Chondrocyte (in vitro differentiated cells): ENCODE measurements at regions not wholly inside any gene's neighbourhood (a gene's known extent, or its start where the extent isn't known, plus 50 kb on each side); places are given as distances from the start of the nearest gene placed in this dataset.

Experiments
- DNase-seq: peaks from one replicate; pipeline ENCODE4 v3.0.0; 2021; ENCODE audit warnings: mixed read lengths, low spot score
- H3K27ac Mint-ChIP-seq: one replicate; pipeline ENCODE4 v1.8.0; 2021; ENCODE audit warnings: mild to moderate bottlenecking, moderate library complexity, mixed read lengths; ENCODE audit not compliant: unreplicated experiment
- H3K27me3 Mint-ChIP-seq: 2 replicates; pipeline ENCODE4 v1.8.0; 2021; ENCODE audit warnings: low read depth, mixed read lengths
- H3K36me3 Mint-ChIP-seq: 2 replicates; pipeline ENCODE4 v1.8.0; 2021; ENCODE audit warnings: low read depth, mixed read lengths
- H3K4me1 Mint-ChIP-seq: 2 replicates; pipeline ENCODE4 v1.8.0; 2021; ENCODE audit warnings: low read depth, mild to moderate bottlenecking, mixed read lengths
- H3K4me3 Mint-ChIP-seq: one replicate; pipeline ENCODE4 v1.8.0; 2021; ENCODE audit warnings: mild to moderate bottlenecking, moderate library complexity, mixed read lengths; ENCODE audit not compliant: unreplicated experiment
- H3K9me3 Mint-ChIP-seq: 2 replicates; pipeline ENCODE4 v1.8.0; 2021; ENCODE audit warnings: low read depth, mixed read lengths
- TF ChIP-seq, protein P1 (sequence below): fragments of 200-600 bp; sonication (generic); IDR thresholded peaks from 2 replicates; pipeline ENCODE4 v1.5.0; 2021; ENCODE audit warnings: antibody characterized with exemption, mild to moderate bottlenecking, moderate library complexity

DNA sequence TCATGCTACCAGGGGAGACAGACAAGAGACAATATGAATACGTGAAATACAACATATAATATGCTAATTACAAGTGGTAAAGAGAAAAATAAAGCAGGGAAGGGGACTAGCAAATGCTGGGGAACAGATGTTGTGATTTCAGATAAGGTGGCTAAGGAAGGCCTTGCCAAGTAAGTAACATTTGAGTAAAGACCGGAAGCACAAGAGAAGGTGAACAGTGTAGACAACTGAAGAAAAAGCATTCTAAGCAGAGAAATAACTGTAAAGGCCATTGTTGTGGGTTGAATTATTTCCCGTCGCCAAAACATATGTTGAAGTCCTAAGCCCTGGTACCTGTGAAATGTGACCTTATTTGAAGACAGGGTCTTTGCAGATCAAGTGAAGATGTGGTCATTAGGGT lies 63.7 kb upstream of the EED start:
- H3K4me1 Mint-ChIP-seq: peaks cover 35% of the 10 kb centered on the region

DNA sequence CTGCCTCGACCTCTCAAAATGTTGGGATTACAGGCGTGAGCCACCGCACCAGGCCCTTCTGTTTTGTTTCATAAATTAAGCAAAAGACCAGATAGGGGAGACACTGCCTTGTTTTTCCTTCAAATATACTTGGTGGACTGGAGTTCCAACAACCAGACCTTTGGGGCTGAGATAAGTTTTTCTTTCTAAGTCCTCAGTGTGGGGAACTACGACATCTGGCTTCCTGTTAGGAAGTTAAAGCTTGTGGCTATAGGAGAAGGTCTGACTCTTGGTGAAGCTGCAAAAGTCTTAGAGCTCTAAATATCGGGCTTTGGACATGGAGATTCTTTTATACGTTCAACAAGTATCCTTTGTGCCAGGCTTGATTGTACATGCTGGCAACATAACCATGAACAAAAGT lies 64.1 kb upstream of the EED start:
- H3K9me3 Mint-ChIP-seq: peaks cover 3% of the 10 kb centered on the region

More for the DNA sequence above, 63.7 kb upstream of the EED start:
- TF ChIP-seq, protein P1, sequence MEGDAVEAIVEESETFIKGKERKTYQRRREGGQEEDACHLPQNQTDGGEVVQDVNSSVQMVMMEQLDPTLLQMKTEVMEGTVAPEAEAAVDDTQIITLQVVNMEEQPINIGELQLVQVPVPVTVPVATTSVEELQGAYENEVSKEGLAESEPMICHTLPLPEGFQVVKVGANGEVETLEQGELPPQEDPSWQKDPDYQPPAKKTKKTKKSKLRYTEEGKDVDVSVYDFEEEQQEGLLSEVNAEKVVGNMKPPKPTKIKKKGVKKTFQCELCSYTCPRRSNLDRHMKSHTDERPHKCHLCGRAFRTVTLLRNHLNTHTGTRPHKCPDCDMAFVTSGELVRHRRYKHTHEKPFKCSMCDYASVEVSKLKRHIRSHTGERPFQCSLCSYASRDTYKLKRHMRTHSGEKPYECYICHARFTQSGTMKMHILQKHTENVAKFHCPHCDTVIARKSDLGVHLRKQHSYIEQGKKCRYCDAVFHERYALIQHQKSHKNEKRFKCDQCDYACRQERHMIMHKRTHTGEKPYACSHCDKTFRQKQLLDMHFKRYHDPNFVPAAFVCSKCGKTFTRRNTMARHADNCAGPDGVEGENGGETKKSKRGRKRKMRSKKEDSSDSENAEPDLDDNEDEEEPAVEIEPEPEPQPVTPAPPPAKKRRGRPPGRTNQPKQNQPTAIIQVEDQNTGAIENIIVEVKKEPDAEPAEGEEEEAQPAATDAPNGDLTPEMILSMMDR: no peak
- Mint-ChIP-seq H3K4me3 (no peak overlapping the region), H3K36me3 (no peaks in the 10 kb centered on the region), H3K9me3 (peaks cover 3% of the 10 kb centered on the region), H3K27me3 (no peaks in the 10 kb centered on the region), H3K27ac (no peak overlapping the region)
- no peak for DNase-seq

DNA sequence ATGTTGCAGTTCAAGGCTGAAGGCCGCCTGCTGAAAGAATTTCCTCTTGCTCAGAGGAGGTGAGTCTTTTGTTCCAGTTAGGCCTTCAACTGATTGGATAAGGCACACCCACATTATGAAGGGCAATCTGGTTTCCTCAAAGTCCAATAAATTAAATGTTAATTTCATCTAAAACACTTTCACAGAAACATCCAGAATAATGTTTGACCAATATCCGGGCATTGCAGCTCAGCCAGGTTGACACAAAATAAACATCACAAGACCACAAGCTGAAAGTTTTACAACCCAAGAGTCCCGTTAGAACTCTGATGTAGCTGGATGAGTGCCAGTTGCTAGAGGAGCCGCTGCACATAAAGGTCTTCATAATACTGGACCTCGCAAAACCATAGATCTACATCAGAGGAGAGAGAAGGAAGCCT lies 64.9 kb upstream of the EED start:
- H3K36me3 Mint-ChIP-seq: no peaks in the 10 kb centered on the region
- TF ChIP-seq, protein P1: no peak
- H3K4me1 Mint-ChIP-seq: peaks cover 29% of the 10 kb centered on the region
- no peak overlapping the region for H3K4me3 Mint-ChIP-seq
- DNase-seq: no peak
- H3K27ac Mint-ChIP-seq: no peak overlapping the region
- H3K9me3 Mint-ChIP-seq: peaks cover 3% of the 10 kb centered on the region
- H3K27me3 Mint-ChIP-seq: no peaks in the 10 kb centered on the region

More for the DNA sequence above, 64.1 kb upstream of the EED start:
- no peak overlapping the region for H3K27ac Mint-ChIP-seq
- no peaks in the 10 kb centered on the region for H3K27me3 Mint-ChIP-seq
- TF ChIP-seq, protein P1: no peak
- no peaks in the 10 kb centered on the region for H3K36me3 Mint-ChIP-seq
- H3K4me3 Mint-ChIP-seq: no peak overlapping the region
- peaks cover 37% of the 10 kb centered on the region for H3K4me1 Mint-ChIP-seq
- DNase-seq: no peak

DNA sequence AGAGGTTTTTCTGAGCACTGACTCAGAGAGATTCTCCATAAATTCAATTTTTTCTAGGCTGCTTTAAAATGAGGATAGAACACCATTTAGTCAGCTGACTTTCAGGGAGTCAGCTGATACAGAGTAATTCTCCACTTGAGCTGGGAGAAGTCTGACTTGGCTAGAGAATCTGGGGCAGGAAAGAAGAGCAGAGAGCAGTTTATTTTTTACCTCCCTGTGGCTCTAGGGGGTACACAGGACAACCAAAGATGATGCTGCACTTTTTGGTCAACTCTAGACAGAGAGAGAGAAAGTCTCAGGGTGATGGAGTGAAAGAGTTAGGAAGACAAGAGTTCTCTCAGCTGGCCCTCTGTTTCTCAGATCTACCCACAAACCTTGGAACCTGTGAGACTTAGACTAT lies 67.3 kb upstream of the EED start:
- TF ChIP-seq, protein P1: no peak
- Mint-ChIP-seq H3K4me1 (peaks cover 29% of the 10 kb centered on the region), H3K9me3 (peaks cover 3% of the 10 kb centered on the region), H3K4me3 (no peak overlapping the region), H3K36me3 (no peaks in the 10 kb centered on the region), H3K27ac (no peak overlapping the region), H3K27me3 (no peaks in the 10 kb centered on the region)
- DNase-seq: no peak

DNA sequence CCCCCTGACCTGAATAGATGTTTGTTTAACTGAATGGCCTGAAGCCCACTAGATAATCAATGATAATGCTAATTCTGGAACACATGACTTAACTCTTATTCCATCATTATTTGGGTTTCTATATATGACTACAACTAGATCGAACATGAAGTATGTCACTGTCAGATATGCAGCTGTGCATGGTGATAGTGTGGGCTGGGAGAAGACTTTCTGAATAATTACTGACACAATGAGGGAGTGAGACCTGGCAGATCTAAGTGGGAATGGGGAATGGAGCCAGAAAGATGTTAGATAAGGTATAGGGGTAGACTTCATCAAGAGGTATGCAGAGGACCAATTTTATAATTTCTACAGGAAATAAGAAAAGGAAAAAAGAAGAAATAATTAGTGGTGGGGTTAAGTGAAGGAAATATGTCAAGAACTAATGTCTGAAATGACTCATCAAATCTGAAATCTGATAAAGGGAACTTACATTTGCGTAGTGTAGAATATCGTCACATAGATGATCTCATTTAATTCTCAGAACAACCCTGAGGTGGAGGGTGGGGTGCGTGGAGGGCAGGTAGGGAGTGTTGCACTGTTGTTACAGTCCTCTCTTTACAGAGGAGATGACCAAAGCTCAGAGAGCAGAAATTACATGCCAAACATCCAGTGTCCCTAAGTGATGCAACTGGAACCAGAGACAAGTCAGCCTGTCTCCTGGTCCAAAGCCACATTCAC lies 68.2 kb upstream of the EED start:
- Mint-ChIP-seq H3K27ac (peak overlapping the region; percentile 14), H3K27me3 (no peaks in the 10 kb centered on the region), H3K36me3 (no peaks in the 10 kb centered on the region), H3K9me3 (peaks cover 3% of the 10 kb centered on the region), H3K4me3 (no peak overlapping the region), H3K4me1 (peaks cover 29% of the 10 kb centered on the region)
- no peak for DNase-seq
- TF ChIP-seq, protein P1: no peak
